ENCODE measurements at regions not wholly inside any gene's neighbourhood (a gene's known extent, or its start where the extent isn't known, plus 50 kb on each side); places are given as distances from the start of the nearest gene placed in this dataset.
A peak's percentile ranks its signal among the peaks of the same experiment; 100 is the strongest.

GRCh38 chr20:22675341-22675740 lies 91.0 kb upstream of the FOXA2 start:
- Histone ChIP-seq H3K4me2 (ENCODE audit: insufficient read depth, low read length) (no peak overlapping the region), H2AFZ (ENCODE audit: low read depth, low read length) (no peak overlapping the region), H3K9ac (ENCODE audit: insufficient read depth in 1 of 2, low read depth in 2 of 2, low read length in 2 of 2) (no peak overlapping the region), H3K27me3 (ENCODE audit: control insufficient read depth in 2 of 2, insufficient read depth in 2 of 2, low read length in 2 of 2) (peaks cover 0 to 34% of the 10 kb centered on the region in 2 experiments; a peak in 3 of 5 replicates), H4K20me1 (replicated peaks; ENCODE audit: control insufficient read depth, insufficient read depth, low read length) (no peaks in the 10 kb centered on the region), H3K9me3 (replicated peaks; ENCODE audit: control insufficient read depth, insufficient read depth, low read depth, low read length) (0 out of 2 replicates have a peak, but pooled peaks cover 2% of the 10 kb centered on the region), H3K4me1 (replicated peaks in 1 of 2; ENCODE audit: control insufficient read depth in 2 of 2, insufficient read depth in 2 of 2, low read length in 2 of 2) (no peaks in the 10 kb centered on the region), H3K4me3 (no peak overlapping the region), H3K9me1 (ENCODE audit: control insufficient read depth, insufficient read depth, low read length) (no peaks in the 10 kb centered on the region), H3K27ac (ENCODE audit: extremely low read depth, low read depth, low read length) (no peak overlapping the region), H3K79me2 (ENCODE audit: control insufficient read depth, insufficient read depth, low read length) (no peaks in the 10 kb centered on the region), H3K36me3 (ENCODE audit: control insufficient read depth, insufficient read depth, low read length) (no peaks in the 10 kb centered on the region)
- no TSS peak for BruUV-seq (replicated peaks)
- ATAC-seq (no peak), DNase-seq (ENCODE audit: extremely low read depth in 1 of 4, low spot score in 3 of 4) (no peak), FAIRE-seq (no peak)
- TF ChIP-seq RFX1 (IDR thresholded peaks at IDR 0.05) = no peak
- TF ChIP-seq SPI1 (IDR thresholded peaks at IDR 0.05; ENCODE audit: borderline replicate concordance, low read depth, low read length) = peak; percentile 87
- POLR2A ChIA-PET = no interaction called here
- intact Hi-C loops (cut with micrococcal nuclease) (no loop called here), in situ Hi-C loops (cut with MboI) (no loop called here)
- WGBS (ENCODE audit: insufficient coverage, low coverage, missing lambda C conversion rate) = 4% methylated on average over 10 of the region's 10 CpGs
- CTCF ChIA-PET (ENCODE audit: low intra/inter-chr PET ratio) = no interaction called here

- Histone ChIP-seq H3K4me2 (ENCODE audit: insufficient read depth, low read length) (no peak overlapping the region), H3K27me3 (ENCODE audit: control insufficient read depth in 2 of 2, insufficient read depth in 2 of 2, low read length in 2 of 2) (peaks cover 0 to 30% of the 10 kb centered on the region in 2 experiments; a peak in 3 of 5 replicates), H3K27ac (ENCODE audit: extremely low read depth, low read depth, low read length) (no peak overlapping the region), H3K9me1 (ENCODE audit: control insufficient read depth, insufficient read depth, low read length) (no peaks in the 10 kb centered on the region), H2AFZ (ENCODE audit: low read depth, low read length) (no peak overlapping the region), H3K79me2 (ENCODE audit: control insufficient read depth, insufficient read depth, low read length) (no peaks in the 10 kb centered on the region), H3K9me3 (replicated peaks; ENCODE audit: control insufficient read depth, insufficient read depth, low read depth, low read length) (0 out of 2 replicates have a peak, but pooled peaks cover 2% of the 10 kb centered on the region), H3K4me3 (no peak overlapping the region), H3K4me1 (replicated peaks in 1 of 2; ENCODE audit: control insufficient read depth in 2 of 2, insufficient read depth in 2 of 2, low read length in 2 of 2) (no peaks in the 10 kb centered on the region), H4K20me1 (replicated peaks; ENCODE audit: control insufficient read depth, insufficient read depth, low read length) (no peaks in the 10 kb centered on the region), H3K36me3 (ENCODE audit: control insufficient read depth, insufficient read depth, low read length) (no peaks in the 10 kb centered on the region), H3K9ac (ENCODE audit: insufficient read depth in 1 of 2, low read depth in 2 of 2, low read length in 2 of 2) (no peak overlapping the region)
- BruUV-seq (replicated peaks) = no TSS peak
- WGBS (ENCODE audit: insufficient coverage, low coverage, missing lambda C conversion rate) = 7% methylated on average over 2 of the region's 2 CpGs
- DNase-seq (ENCODE audit: extremely low read depth in 1 of 4, low spot score in 3 of 4) (no peak), ATAC-seq (no peak), FAIRE-seq (no peak)
- ChIA-PET POLR2A (no interaction called here), CTCF (ENCODE audit: low intra/inter-chr PET ratio) (interaction anchor here (0.6 kb wide), 1 partner anchor 24 kb away, joined by 3 read pairs; no protein-coding TSS in a partner anchor)
- intact Hi-C loops (cut with micrococcal nuclease) = no loop called here
- TF ChIP-seq RBM25 (IDR thresholded peaks at IDR 0.05; ENCODE audit: low read depth, low read length, severe bottlenecking) = peak; percentile 47
- no peak for TF ChIP-seq MTA3 (IDR thresholded peaks at IDR 0.05; ENCODE audit: borderline replicate concordance)
- in situ Hi-C loops (cut with MboI) = no loop called here
Measured at GRCh38 chr20:22678678-22679077, 94.3 kb upstream of the FOXA2 start.

Data from K562 (cell line).